Endothelial cell of umbilical vein (primary cell): ENCODE measurements at regions not wholly inside any gene's neighbourhood (a gene's known extent, or its start where the extent isn't known, plus 50 kb on each side); places are given as distances from the start of the nearest gene placed in this dataset.

Experiments used
- CTCF ChIP-seq, 2 donors: IDR thresholded peaks; 1 replicate in 1 of 2; 2 replicates in 1 of 2; pipeline ENCODE4 v1.5.1; 2011; ENCODE audit warnings: low read length in 2 of 2, mild to moderate bottlenecking in 2 of 2, moderate library complexity in 2 of 2, control low read depth in 1 of 2, inconsistent platforms in 1 of 2, low read depth in 1 of 2; ENCODE audit not compliant: insufficient read depth in 1 of 2; ENCODE audit errors: extremely low read depth in 1 of 2
- POLR2AphosphoS5 ChIP-seq: IDR thresholded peaks from 2 replicates; pipeline ENCODE4 v1.6.1; 2012; ENCODE audit warnings: low read depth, mild to moderate bottlenecking, control low read depth, low read length, moderate library complexity; ENCODE audit not compliant: insufficient read depth

- TF ChIP-seq POLR2AphosphoS5 (no peak), CTCF (IDR thresholded peaks at IDR 0.05; ENCODE audit: extremely low read depth in 1 of 2, insufficient read depth in 1 of 2, low read depth in 1 of 2, low read length in 2 of 2) (no peak)
These were observed 283.3 kb upstream of the FAR2 start for GRCh38 chr12:28865776-28866175.
